Esophagus muscularis mucosa (tissue), 3 donors: ENCODE measurements at regions not wholly inside any gene's neighbourhood (a gene's known extent, or its start where the extent isn't known, plus 50 kb on each side); places are given as distances from the start of the nearest gene placed in this dataset.

Experiments used
- POLR2AphosphoS5 ChIP-seq, 2 donors: sonication (generic); formaldehyde crosslinking; IDR thresholded peaks; one replicate each; pipeline ENCODE4 v1.6.1; 2017; ENCODE audit warnings: antibody characterized with exemption in 2 of 2
- TF ChIP-seq, protein P1 (sequence below), 3 experiments: fragments of 200-600 bp in 2 of 3; fragments of 450-650 bp in 1 of 3; sonication (generic) in 2 of 3; IDR thresholded peaks; one replicate each; pipeline ENCODE4 v1.5.1; 2017 to 2019; ENCODE audit warnings: antibody characterized with exemption in 3 of 3, mild to moderate bottlenecking in 2 of 3, moderate library complexity in 1 of 3

DNA sequence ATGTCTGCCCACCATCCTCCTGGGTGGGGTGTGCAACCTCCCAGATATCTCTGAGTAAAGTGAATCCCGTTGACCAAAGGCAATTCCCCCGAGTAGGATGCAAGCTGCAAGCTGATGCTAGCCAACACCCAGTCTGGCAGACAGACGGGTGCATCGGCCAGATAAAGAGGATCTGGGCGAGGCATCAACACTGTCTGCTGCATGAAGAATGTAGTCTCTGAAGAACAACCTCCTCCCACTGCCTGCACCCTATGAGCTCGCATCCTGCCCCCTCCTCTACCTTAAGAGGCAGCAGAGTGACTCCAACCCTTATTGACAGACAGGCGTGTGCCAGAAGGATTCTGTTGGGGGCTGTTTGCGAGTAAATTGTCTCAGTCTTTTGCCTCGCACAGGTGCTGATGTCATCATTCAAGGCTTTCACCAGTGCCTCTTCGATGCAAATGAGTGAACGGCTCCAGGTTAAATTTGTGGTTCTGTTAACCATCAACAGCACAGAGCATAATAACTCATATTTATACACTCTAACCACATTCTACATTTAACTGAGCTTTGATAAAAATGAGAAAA is 546.9 kb downstream of the BCOR start:
- TF ChIP-seq, protein P1, sequence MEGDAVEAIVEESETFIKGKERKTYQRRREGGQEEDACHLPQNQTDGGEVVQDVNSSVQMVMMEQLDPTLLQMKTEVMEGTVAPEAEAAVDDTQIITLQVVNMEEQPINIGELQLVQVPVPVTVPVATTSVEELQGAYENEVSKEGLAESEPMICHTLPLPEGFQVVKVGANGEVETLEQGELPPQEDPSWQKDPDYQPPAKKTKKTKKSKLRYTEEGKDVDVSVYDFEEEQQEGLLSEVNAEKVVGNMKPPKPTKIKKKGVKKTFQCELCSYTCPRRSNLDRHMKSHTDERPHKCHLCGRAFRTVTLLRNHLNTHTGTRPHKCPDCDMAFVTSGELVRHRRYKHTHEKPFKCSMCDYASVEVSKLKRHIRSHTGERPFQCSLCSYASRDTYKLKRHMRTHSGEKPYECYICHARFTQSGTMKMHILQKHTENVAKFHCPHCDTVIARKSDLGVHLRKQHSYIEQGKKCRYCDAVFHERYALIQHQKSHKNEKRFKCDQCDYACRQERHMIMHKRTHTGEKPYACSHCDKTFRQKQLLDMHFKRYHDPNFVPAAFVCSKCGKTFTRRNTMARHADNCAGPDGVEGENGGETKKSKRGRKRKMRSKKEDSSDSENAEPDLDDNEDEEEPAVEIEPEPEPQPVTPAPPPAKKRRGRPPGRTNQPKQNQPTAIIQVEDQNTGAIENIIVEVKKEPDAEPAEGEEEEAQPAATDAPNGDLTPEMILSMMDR (IDR thresholded peaks at IDR 0.05) = no peak
- no peak for TF ChIP-seq POLR2AphosphoS5 (IDR thresholded peaks at IDR 0.05)
